Central memory CD8-positive, alpha-beta T cell (primary cell): ENCODE measurements at regions not wholly inside any gene's neighbourhood (a gene's known extent, or its start where the extent isn't known, plus 50 kb on each side); places are given as distances from the start of the nearest gene placed in this dataset.
"Not testable (repeated sequence)": the region's sequence is repeated elsewhere in the genome, so short reads cannot be mapped to it uniquely, and the experiment has no call there.

Experiments
- ATAC-seq: fragments of 150-1000 bp; cut with Tn5 transposase; replicated peaks from 2 replicates; pipeline ENCODE4 v1.10.0; 2022; ENCODE audit warnings: mild to moderate bottlenecking, moderate FRiP score, moderate number of reproducible peaks; ENCODE audit not compliant: poor library complexity, severe bottlenecking; ENCODE audit errors: extremely low read depth
- DNase-seq, 2 donors: peaks; one replicate each; pipeline ENCODE4 v3.0.0; 2021; ENCODE audit warnings: low spot score in 2 of 2
- H3K27ac Mint-ChIP-seq: one replicate; pipeline ENCODE4 v1.8.0; 2022; ENCODE audit warnings: low read depth, mild to moderate bottlenecking, moderate library complexity, mixed read lengths
- H3K27me3 Mint-ChIP-seq: one replicate; pipeline ENCODE4 v1.8.0; 2022; ENCODE audit warnings: mixed read lengths
- H3K36me3 Mint-ChIP-seq: one replicate; pipeline ENCODE4 v1.8.0; 2022; ENCODE audit warnings: mild to moderate bottlenecking, moderate library complexity, mixed read lengths; ENCODE audit not compliant: insufficient read depth
- H3K4me1 Mint-ChIP-seq: one replicate; pipeline ENCODE4 v1.8.0; 2022; ENCODE audit warnings: mixed read lengths
- H3K4me3 Mint-ChIP-seq: one replicate; pipeline ENCODE4 v1.8.0; 2022; ENCODE audit warnings: mild to moderate bottlenecking, moderate library complexity, mixed read lengths
- H3K9me3 Mint-ChIP-seq: one replicate; pipeline ENCODE4 v1.8.0; 2022; ENCODE audit warnings: mixed read lengths

DNA sequence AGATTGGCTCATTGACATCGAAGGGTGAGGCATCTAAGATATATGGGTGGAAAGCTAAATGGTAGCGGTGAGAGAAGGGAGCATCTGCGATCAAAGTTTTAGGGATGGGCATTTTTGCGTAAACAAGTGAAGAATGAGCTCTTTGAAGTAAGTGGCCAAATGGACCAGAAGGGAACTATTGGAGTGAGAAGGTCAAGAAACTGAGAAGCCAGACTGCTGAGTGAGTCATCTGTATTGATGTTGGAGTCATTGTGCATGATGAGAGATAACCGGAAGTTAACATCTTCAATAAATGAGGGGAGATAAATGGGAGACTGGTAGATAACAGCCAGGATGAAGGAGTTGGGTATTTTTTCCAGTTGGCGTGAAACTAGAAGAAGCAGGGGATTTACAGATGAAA lies 271.9 kb upstream of the PDE3A start:
- Mint-ChIP-seq H3K4me3 (no peak overlapping the region), H3K27ac (no peak overlapping the region), H3K36me3 (peaks cover 2% of the 10 kb centered on the region), H3K9me3 (no peaks in the 10 kb centered on the region), H3K27me3 (no peaks in the 10 kb centered on the region), H3K4me1 (no peaks in the 10 kb centered on the region)
- DNase-seq (no peak), ATAC-seq (no peak)

DNA sequence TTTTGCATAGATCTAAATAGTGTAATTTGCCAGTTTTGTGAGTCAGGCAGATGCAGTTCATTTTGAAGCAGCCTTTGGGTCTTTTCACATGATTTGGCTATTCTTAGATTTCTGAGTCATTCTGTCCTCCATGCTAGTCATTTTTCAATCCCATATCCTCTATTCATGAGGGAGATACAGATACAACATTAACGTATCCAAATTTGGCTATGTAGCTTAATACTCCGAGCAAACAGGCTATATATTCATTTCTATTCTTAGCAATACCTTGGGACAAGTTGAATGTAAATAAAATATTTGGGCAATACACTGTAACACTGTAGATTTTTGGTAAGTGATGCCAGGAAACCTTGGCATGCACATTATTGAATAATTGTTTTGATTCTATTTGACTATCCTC lies 270.7 kb upstream of the PDE3A start:
- Mint-ChIP-seq H3K27ac (no peak overlapping the region), H3K36me3 (peaks cover 2% of the 10 kb centered on the region), H3K27me3 (no peaks in the 10 kb centered on the region), H3K9me3 (no peaks in the 10 kb centered on the region), H3K4me3 (no peak overlapping the region), H3K4me1 (no peaks in the 10 kb centered on the region)
- no peak for ATAC-seq
- no peak for DNase-seq

DNA sequence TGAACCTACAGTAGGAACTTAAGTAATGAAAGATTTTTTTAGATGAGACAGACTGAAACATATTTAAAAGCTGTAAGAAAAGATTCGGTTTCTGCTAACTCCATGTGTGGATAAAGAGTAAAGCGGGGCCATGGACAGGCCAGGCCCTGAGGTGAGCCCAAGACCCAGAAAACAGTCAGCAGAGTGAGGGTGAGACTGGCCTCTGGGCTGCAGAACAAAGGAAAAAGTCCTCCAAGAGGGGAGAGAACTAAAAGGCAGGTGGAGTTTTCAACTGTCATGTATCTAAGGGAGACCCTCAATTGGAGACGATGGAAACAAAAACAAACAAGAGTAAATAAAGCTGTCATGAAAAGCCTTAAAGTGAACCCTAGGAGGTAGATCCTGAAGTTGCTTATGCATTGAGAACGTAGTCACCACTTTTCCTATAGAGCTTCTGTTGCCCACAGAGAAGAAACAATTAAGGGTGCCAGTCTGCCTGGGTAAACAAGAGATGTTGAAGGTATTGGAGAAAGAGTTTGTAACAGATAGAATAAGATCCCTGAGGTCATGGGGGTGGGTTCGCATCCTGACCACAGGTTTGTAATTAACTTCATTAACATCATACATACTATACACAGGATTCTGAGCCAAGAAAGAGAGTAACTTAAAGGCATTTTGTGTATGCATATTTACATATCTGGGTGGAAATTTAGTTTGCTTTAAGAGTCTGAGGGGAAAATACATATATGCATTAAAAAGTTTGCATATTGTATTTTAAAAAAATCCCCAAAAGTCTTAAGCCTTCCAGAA lies 268.7 kb upstream of the PDE3A start:
- ATAC-seq (no peak), DNase-seq (no peak)
- H3K27ac Mint-ChIP-seq, result no peak overlapping the region

DNA sequence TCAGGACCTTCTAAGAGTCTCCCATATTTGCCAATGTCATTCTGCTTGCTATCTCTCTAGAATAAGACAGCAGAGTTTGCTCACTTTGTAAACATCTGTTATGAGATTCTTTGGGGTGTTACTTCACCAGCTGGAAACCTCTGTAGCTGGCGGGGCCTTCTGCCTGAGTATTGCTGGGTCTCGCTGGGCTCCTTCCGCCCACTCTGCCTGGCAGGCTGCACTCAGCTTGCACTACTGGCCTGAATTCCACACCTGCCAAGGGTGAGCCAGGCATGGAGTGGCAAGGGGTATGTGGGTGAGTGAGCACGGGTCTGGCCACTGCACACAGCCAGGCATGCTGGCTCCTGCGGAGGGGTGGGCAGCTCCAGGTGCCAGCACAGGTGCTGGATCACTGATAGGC lies 267.3 kb upstream of the PDE3A start:
- ATAC-seq, result no peak

More for the DNA sequence above, 268.7 kb upstream of the PDE3A start:
- Mint-ChIP-seq H3K9me3 (no peaks in the 10 kb centered on the region), H3K4me1 (no peaks in the 10 kb centered on the region), H3K36me3 (peaks cover 2% of the 10 kb centered on the region), H3K27me3 (no peaks in the 10 kb centered on the region), H3K4me3 (no peak overlapping the region)

DNA sequence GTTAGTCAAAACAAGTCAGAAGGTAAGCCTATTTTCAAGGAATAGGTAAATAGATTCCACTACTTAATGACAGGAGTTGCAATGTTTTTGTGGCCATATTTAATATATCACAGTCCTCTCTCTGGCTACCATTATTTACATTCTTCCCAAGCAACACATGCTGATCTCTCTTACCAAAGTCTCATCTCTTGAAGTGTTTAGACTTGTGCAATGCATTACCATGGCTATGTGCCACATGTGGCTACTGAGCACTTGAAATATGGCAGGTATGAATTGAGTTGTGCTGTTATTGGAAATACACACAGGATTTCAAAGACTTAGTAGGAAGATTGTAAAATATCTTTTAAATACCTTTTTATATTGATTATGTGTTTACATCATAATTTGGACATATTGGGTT lies 262.4 kb upstream of the PDE3A start:
- no peak overlapping the region for H3K27ac Mint-ChIP-seq
- H3K36me3 Mint-ChIP-seq, result no peaks in the 10 kb centered on the region
- H3K4me3 Mint-ChIP-seq, result no peak overlapping the region
- no peaks in the 10 kb centered on the region for H3K27me3 Mint-ChIP-seq
- ATAC-seq (no peak), DNase-seq (no peak)
- no peaks in the 10 kb centered on the region for H3K9me3 Mint-ChIP-seq
- H3K4me1 Mint-ChIP-seq, result no peaks in the 10 kb centered on the region

More for the DNA sequence above, 267.3 kb upstream of the PDE3A start:
- peaks cover 2% of the 10 kb centered on the region for H3K36me3 Mint-ChIP-seq
- H3K9me3 Mint-ChIP-seq, result no peaks in the 10 kb centered on the region
- DNase-seq, result no peak
- H3K27me3 Mint-ChIP-seq, result no peaks in the 10 kb centered on the region
- H3K27ac Mint-ChIP-seq, result no peak overlapping the region
- no peaks in the 10 kb centered on the region for H3K4me1 Mint-ChIP-seq
- H3K4me3 Mint-ChIP-seq, result no peak overlapping the region

DNA sequence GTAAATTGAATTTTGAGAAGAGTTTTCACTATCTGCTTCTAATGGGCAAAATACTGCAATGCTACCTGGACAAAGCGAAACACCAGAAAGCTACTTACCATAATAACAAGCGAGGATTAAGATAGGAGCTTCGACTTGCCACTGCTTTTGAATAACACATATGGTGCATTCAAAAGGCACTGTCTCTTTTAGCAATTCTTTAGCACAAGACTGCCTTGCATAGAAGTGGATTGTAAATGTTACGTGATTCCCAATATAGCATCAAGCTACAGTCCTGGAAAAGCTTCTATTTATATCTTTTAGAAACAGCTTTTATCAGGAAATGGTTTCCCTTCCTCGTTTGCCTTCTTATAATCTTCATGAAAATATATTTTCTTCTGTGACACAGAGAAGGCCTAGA lies 258.7 kb upstream of the PDE3A start:
- H3K9me3 Mint-ChIP-seq, result no peaks in the 10 kb centered on the region
- H3K36me3 Mint-ChIP-seq, result no peaks in the 10 kb centered on the region
- DNase-seq (no peak), ATAC-seq (no peak)
- no peak overlapping the region for H3K27ac Mint-ChIP-seq
- H3K4me3 Mint-ChIP-seq, result no peak overlapping the region
- no peaks in the 10 kb centered on the region for H3K27me3 Mint-ChIP-seq
- no peaks in the 10 kb centered on the region for H3K4me1 Mint-ChIP-seq

DNA sequence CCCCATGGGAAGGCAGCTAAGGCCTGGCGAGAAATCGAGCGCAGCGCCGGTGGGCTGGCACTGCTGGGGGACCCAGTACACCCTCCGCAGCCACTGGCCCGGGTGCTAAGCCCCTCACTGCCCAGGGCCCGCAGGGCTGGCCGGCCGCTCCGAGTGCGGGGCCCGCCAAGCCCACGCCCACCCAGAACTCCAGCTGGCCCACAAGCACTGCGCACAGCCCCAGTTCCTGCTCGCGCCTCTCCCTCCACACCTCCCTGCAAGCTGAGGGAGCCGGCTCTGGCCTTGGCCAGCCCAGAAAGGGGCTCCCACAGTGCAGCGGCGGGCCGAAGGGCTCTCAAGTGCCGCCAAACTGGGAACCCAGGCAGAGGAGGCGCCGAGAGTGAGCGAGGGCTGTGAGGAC lies 253.0 kb upstream of the PDE3A start:
- not testable (repeated sequence) for ATAC-seq

DNA sequence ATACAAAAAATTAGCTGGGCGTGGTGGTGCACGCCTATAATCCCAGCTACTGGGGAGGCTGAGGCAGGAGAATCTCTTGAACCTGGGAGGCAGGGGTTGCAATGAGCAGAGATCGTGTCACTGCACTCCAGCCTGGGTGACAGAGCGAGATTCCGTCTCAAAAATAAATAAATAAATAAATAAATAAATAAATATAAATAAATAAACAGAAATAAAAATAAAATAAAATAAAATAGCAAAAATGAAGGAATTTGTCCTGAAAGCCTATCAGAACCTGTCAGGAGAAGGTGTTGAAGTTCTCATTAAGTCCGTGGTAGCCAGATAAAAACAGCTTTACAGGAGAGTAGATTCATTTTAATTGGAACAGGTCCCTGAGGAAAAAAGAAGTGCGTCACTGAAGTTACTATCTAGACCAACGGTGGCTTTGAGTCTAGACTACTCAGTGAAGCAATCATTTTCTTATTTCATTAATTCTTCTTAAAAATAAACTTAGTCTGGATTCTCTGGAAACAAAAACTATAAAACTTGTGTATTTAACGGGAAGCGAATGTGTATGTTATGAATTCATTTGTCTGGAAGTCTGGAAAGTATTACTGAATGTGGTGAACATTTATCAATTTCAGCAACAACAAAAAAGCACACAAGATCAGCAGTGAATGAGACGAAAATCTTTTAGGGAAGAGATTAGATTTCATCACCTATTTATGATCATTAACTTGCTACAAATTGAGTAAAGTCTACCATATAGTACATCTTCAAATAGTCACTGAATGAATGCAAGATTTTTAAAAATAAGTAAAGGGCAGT lies 248.5 kb upstream of the PDE3A start:
- no peak overlapping the region for H3K27ac Mint-ChIP-seq
- ATAC-seq (no peak), DNase-seq (no peak)
- peaks cover 10% of the 10 kb centered on the region for H3K9me3 Mint-ChIP-seq
- H3K27me3 Mint-ChIP-seq, result no peaks in the 10 kb centered on the region
- H3K4me3 Mint-ChIP-seq, result no peak overlapping the region
- no peaks in the 10 kb centered on the region for H3K36me3 Mint-ChIP-seq
- H3K4me1 Mint-ChIP-seq, result no peaks in the 10 kb centered on the region

More for the DNA sequence above, 253.0 kb upstream of the PDE3A start:
- not testable (repeated sequence) for DNase-seq, H3K36me3 Mint-ChIP-seq, H3K27ac Mint-ChIP-seq, H3K27me3 Mint-ChIP-seq, H3K4me3 Mint-ChIP-seq, H3K4me1 Mint-ChIP-seq, H3K9me3 Mint-ChIP-seq

DNA sequence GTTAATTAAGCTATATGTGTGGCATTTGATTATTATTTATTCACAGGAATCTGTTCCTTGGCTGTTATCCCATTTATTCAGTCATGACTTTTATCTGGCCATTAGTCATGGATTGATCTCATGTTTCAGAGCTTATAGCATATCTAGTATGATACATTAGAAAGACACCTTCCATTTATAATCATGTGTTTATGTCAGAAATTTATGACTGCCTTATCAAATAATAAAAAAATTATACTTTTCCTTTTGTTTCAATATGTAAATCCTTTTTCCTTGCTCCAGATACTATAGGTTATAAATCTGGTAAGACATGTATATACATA lies 248.0 kb upstream of the PDE3A start:
- DNase-seq (no peak), ATAC-seq (no peak)
- Mint-ChIP-seq H3K27ac (no peak overlapping the region), H3K9me3 (peaks cover 10% of the 10 kb centered on the region), H3K36me3 (no peaks in the 10 kb centered on the region), H3K4me3 (no peak overlapping the region), H3K27me3 (no peaks in the 10 kb centered on the region), H3K4me1 (no peaks in the 10 kb centered on the region)

DNA sequence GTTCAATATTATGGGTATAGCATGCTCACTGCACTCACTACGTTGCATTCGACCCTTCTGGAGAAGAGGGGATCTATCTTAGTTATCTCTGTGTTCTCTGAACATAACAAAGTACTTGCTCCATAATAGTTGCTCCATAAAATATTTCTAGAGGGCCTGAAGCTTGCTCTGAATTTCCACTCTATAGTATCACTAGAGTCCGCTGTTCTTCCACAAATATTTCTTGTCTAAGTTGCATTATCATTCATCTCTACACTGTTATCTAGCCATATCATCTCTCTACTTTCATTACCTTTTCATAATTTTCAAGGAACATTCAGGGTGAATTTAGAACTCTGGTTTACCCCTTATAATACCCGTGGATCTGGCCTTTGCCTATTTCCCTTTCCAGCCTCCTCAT lies 246.1 kb upstream of the PDE3A start:
- Mint-ChIP-seq H3K27me3 (no peaks in the 10 kb centered on the region), H3K4me1 (no peaks in the 10 kb centered on the region), H3K36me3 (no peaks in the 10 kb centered on the region), H3K27ac (no peak overlapping the region), H3K4me3 (no peak overlapping the region), H3K9me3 (peaks cover 7% of the 10 kb centered on the region)
- no peak for DNase-seq
- ATAC-seq, result no peak

DNA sequence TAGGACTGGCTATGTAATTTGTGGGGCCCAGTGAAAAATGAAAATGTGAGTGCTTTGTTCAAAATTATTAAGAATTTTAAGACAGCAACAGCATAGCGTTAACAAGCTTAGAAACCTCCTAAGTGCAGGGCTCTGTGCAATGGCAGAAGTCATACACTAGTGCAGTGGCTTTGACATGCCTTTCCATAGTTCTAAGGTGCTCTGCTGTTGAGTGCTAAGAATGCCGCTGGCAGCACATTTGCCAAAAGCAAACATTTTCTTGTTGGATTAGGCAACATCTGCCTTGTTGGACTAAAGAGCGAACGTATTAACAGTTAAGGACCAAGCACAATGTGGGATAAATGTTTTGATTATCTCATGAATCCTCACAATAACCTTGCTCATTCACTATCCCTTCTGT lies 244.9 kb upstream of the PDE3A start:
- no peak overlapping the region for H3K27ac Mint-ChIP-seq
- no peaks in the 10 kb centered on the region for H3K27me3 Mint-ChIP-seq
- H3K36me3 Mint-ChIP-seq, result no peaks in the 10 kb centered on the region
- DNase-seq (no peak), ATAC-seq (no peak)
- no peak overlapping the region for H3K4me3 Mint-ChIP-seq
- no peaks in the 10 kb centered on the region for H3K4me1 Mint-ChIP-seq
- no peaks in the 10 kb centered on the region for H3K9me3 Mint-ChIP-seq

DNA sequence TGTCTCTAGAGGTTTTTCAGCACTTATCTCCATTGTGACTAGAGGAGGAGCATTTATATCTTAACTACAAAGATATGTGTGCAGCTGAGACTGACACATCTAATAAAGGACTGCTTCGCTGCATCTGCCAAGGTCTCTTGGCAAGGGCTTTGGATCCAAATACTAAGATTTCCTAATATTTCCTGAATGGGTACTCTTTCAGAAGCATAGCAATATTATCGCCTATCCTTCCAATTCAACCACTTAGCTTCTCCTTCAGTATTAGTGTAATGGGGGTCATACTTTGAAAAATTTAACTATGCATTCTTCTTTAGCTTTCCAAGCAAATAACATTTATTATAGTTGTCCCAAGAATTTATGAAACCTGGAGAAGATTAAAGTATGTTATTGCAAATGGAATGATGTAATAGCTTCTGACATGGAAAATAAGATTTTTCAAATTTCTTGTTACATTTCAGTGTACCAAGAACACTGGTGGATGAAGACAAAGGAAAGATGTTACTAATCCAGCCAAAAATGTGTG lies 243.0 kb upstream of the PDE3A start:
- Mint-ChIP-seq H3K4me1 (no peaks in the 10 kb centered on the region), H3K9me3 (no peaks in the 10 kb centered on the region), H3K27ac (no peak overlapping the region), H3K4me3 (no peak overlapping the region), H3K36me3 (no peaks in the 10 kb centered on the region), H3K27me3 (no peaks in the 10 kb centered on the region)
- ATAC-seq (no peak), DNase-seq (no peak)

DNA sequence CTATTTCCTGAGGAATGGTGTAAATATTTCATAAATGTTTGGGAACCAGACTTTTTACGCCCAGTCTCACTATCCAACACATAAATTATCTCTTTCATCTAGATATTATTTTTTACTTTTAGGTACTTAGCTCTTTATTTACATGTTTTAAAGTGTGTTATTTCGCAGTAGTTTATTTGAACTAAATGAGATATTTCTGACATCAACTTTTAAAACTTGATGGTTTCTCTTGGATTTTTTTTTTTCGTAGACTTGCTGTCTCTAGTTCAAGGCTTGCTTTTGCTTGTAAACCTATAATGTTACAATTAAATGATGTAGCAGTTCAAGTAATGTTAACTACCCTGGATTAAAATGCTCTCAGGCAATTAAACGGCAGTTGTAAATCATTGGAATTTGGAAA lies 241.7 kb upstream of the PDE3A start:
- Mint-ChIP-seq H3K36me3 (no peaks in the 10 kb centered on the region), H3K4me3 (no peak overlapping the region), H3K9me3 (no peaks in the 10 kb centered on the region), H3K27me3 (no peaks in the 10 kb centered on the region), H3K4me1 (no peaks in the 10 kb centered on the region), H3K27ac (no peak overlapping the region)
- DNase-seq, result no peak
- no peak for ATAC-seq
